ENCODE measurements at regions not wholly inside any gene's neighbourhood (a gene's known extent, or its start where the extent isn't known, plus 50 kb on each side); places are given as distances from the start of the nearest gene placed in this dataset.

DNA sequence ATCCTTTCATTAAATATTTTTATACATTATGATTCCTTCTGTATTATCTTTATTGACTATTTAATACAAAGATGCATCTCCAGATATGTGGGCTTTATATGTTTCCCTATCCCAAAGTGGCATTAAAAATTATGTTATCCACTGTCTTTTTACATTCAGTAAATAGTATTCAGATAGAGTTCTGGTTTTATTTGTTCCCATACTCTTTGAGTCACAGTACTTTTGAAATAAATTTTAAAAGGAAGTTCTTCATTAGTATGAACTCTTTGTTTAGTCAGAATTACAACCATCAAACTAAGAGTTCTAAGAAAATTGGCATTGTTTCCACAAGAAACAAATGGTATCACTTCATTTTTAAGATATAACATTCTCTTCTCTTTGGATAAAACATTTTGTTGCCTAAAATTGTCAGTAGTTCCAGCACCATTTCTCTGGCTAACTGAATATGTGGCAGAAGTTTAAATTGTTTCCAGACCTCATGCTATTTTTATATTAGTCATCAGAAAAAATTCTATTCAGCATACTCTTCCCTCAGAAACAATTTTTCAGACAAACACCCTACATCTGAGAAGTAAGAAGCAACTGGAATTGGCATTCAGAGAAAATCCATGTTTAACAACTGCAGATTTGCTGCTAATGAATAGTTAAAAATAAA lies 88.5 kb upstream of the COL5A2 start:
- no peak for DNase-seq

DNA sequence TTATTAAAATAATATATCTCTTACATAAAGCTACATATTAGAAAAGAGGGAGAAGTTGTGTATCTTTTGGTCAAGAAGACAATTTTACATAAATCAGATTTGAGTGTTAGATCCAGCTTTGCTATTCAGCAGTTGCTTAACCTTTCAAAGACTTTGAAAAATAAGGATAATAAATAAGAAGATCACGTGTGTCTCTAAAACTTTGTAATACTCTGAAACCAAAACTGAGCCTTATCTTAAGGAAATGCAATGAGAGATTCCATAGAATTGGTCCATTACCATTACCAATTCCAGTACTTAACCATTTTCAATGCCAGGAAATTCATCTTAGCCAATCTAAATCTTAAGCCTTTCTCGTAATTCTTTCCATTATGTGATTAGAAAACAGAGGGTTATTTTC lies 89.2 kb upstream of the COL5A2 start:
- DNase-seq: no peak

DNA sequence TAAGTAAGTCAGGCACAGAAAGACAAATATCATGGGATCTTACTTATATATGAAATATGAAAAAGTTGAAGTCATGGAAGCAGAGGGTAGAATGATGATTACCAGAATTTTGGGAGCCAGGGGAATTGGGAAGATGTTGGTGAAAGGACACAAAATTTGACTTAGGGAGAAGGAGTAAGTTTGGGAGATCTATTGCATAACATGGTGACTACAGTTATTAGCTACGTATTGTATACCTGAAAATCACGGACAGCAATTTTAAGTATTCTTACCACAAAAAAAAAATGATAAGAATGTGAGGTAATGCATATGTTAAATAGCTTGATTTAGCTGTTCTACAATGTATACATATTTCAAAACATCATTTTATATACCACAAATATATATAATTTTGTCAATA lies 94.2 kb upstream of the COL5A2 start:
- DNase-seq: no peak

DNA sequence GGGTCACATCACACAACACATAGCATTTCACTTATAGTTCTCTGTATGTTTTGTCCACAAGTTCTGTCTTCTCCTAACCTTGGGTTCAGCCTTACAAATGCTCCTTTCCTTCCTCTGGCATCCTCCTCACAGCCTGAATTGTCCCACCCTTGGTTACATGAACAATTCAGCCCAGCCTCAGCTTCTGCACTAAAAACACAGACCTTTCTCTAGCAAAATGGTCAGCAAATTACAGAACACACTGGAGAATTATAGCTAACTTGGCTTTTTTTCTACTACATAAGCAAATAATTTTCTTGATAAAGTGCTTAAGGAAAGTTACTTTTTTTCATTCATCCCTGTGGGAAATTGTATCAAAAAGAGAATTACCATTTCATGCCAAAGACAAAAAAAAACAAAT lies 94.8 kb upstream of the COL5A2 start:
- no peak for DNase-seq

DNA sequence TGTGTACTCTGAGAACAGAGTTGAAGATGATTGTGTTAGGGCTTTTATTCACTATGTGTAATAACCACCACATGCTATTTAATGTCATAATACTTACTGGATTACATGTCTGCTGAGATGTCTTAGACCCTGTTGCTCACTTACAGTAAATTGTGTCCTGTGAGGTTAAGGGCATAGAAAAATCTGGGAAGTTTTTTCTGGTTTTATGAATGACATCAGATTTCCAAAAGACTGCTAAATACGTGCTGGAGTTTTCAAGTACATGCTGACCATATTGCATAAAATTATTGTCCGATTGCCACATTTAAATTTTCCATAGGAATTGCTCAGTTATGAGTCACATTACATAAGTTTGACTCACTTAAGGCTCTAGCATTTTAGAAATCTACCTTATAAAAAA lies 96.7 kb upstream of the COL5A2 start:
- no peak for DNase-seq

DNA sequence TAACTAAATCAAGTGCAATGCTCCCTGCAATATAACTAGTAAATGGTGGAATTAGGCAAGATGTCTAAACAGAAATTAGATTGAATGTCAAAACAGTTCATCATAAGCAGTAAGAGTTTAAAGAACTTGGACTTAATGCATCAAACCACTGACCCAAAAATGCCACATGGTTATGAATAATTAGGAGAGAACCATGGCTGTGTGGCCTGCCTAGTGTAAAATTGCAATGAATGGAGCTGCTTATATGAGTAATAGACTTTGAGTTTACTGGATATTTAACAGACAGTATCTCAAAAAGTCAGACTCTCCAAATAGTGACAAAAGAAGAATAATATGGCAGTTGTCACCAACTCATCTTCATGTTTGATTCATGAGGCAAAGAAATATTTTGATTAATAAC lies 101.6 kb upstream of the COL5A2 start:
- DNase-seq: no peak

DNA sequence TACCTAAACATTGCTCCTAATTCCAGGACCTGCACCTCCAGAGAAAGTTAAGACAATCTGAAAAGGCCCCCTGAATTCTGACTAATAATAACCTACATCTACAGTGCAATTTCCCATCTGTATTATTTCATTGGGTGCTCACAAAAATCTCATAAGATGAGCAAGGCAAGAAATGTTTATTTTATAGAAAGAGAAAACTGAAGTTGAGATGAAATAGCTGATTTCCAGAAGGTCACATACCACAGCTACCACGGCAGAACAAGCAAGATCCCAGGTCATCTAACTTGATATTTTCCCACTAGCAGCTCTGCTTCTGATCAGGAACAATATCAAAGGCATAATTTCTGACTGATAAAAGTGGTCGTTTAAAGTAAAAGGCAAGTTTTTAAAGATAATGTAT lies 105.8 kb upstream of the COL5A2 start:
- DNase-seq: no peak

DNA sequence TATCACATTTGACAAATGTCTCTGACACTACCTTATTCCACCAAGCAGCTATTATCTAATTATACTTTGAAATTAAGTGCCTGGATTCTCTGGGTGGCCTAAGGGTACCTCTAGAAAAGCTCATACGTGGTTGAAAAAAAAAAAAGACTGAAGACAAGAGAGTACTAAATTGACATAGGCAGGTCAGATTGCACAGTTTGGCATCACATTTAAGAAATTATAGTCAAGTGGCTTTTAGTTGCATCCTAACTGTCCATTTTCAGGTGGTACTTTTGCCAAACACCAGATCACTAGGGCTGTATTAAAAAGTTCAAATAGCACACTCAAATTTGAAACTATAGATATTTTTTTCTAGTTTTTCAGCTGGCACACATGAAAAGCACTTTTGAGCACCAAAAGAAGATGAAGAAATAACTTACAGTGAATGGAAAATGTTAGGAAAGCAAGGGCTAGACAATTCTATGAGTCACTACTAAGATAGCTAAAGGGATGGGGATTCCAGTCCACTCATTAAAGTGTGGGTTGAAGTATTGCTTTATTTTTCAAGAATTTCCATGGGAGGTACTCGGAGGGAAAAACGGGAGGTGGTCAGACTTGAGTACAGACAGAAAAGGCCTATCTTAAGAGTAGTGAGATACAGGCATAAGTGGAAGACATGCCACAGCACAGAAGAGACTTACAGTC lies 106.5 kb upstream of the COL5A2 start:
- no peak for DNase-seq

DNA sequence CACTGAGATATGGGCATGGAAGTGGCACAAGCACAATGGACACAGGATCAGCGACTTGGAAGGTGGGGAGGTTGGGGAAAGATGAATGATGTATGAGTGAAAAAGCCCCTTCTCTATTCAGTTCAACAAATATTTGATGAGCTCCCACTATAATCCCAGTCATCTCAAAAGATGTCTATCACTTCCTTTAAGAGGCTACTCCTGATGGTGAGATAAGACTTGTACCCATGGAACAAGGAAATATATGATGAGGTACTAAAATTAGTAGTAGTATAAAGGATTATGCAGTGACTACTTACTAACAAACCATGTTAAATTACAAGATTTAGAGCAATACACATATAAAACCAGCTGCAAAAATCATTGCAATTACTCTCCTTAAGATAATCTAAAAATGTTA lies 107.8 kb upstream of the COL5A2 start:
- DNase-seq: no peak

DNA sequence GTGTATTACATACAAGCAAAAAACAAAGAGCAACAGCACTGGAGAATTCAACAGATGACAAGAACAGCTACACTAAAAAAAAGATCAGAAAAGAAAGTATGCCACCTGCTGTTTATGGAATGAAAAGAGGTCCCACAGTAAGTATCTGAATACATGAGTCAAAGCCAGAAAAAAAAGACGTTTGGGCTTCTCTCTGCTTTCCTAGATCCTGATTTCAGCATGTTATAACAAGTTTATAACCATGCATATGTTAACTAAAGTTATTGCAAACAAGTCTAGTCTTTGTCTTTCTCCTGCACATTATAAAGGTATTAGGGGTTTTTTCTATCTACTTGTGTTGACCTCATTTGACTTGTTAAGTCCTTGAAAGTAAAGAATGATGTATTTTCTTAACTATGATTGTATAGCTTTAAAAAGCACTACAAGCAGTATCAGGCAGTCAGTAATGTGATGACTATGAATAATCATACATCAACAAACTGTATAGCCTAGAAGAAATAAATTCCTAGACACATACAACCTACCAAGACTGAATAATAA lies 108.5 kb upstream of the COL5A2 start:
- peak in 1 of 51 donors; percentile 10 for DNase-seq

DNA sequence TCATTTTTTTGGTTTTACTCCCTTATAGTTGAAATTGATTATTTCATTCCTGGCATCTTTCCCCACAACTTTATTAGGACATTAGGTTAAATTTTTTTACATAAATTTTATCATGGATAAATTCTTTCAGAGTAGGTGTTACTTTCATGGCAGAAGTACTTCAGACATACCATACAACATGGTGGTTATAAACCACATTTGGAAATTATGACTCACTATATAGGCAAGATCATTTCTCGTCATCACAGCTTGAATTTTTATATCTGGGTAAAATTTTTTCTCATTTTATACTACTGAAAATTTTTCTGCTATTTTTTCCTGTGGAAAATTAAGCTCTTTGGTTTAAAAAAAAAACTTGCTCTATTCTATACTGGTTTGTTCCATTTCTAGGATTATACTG lies 111.9 kb upstream of the COL5A2 start:
- DNase-seq: no peak

DNA sequence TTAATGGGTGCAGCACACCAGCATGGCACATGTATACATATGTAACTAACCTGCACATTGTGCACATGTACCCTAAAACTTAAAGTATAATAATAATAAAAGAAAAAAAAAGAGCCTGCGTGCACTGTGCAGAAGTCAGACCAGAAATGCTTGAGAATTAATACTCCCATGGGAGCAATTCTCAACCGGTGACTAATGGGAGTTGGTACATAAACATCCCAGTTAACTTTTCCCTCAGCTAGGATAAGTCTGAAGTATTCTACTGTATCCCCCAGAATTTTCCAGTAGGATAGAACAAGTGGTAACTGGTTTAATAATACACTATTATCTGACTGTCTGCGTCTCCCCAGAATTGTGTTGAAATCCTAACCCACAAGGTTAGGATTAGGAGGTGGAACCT lies 113.6 kb upstream of the COL5A2 start:
- DNase-seq: no peak

DNA sequence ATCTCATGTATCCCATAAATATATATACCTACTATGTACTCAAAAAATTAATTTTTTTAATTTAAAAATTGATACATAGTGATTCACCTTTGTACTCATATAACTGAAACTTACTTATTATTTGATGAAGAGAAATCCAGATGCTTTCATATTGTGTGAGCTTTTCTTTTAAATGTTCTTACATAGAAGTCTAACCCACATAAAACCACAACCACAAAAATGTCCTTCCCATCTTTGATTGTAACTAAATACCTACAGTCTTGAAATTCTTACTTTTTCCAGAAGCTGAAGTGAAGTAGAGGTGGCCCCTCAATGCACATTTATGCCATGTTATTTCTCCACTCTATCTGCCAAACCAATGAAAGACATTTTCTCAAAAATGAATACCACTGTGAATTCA lies 117.9 kb upstream of the COL5A2 start:
- no peak for DNase-seq

DNA sequence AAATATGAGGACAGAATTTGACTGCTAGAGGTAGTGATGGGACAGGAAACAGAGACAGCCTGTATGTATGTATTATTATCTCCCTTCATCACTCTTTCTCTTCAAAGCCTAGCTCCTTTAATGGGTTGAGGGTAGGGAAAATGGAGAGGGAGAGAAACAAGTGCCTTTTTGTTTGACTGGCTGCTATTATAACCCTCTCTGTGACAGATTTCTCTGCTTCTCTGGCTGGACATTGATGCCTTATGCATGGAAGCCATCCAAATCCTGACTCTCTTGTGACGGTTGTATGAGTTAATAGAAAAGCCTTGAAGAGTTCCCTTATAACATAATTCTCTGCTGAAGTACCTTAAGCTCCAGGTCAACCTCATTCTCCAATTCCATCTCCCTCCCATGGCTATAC lies 118.5 kb upstream of the COL5A2 start:
- no peak for DNase-seq

DNA sequence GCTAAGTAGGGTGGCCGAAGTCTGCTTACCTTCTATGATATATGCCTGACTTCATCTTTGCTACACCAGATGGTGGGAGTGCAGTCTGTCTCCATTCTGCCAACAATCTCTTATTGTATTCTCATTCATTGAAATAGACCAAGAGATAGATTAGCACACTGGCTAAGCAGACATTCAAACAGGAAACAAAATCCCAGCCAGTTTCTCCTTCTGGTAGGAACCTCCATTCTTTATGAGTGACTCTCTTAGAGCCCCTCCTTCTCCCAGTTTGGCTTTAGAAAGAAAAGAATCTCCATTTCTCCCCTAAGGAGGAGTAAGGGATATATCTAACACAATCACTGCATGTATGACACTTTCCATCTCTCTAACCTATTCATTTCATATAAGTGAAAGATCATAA lies 118.9 kb upstream of the COL5A2 start:
- DNase-seq: no peak

DNA sequence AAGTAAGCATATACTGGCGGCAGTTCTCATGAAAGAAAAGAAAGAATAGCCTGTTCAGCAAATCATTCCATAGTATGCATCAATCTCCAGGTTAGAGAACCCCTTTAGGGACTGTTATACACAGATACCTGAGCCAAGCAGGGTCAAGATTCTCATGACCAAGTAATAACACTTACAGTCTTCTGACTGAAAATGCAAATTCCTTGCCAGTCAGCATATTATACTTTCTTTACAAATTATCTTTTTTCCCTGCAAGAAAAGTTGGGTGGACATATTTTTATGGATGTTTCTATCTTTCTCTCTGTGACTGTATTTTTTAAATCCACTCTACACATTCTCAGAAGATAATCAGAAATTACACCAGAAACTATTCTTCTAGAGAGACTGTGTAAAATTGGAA lies 120.4 kb upstream of the COL5A2 start:
- no peak for DNase-seq

DNA sequence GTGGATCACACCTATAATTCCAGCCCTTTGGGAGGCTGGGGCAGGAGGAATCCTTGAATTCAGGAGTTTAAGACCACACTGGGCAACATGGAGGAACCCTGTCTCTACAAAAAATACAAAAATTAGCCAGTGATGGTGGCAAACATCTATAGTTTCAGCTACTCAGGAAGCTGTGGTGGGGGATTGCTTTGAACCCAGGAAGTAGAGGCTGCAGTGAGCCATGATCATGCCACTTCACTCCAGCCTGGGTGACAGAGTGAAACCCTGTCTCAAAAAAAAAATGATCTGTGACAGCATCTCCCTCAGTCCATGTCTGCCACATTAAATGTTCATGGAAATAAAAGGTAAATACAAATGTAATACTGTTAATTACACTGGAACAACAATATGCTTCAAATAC lies 121.4 kb upstream of the COL5A2 start:
- DNase-seq: no peak

DNA sequence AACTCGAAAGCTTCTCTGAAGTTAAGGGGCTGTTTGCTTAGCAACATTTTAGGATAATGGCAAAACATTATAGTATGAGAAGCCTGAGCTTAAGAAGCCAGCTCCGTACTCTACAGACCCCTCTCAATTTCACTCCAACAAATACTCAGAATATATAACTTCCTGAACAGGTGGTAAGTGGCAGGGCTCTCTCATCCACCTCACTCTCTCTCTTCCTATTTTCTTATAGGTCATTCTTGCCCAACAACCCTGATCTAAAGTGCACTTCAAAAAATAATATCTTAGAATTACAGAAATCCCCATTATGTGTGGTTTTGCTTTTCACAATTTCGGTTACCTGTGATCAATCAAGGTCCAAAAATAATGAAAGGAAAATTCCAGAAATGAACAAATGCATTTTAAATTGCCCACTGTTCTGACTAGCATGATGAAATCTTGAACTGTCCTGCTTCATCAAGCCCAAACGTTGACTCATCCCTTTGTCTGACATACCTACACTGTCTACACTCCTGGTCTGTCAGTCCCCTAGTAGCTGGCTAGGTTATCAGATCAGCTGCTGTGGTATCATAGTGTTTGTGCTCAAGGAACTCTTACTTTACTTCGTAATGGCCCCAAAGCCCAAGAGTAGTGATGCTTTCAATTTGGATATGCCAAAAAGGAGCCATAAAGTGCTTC lies 122.8 kb upstream of the COL5A2 start:
- DNase-seq: no peak

DNA sequence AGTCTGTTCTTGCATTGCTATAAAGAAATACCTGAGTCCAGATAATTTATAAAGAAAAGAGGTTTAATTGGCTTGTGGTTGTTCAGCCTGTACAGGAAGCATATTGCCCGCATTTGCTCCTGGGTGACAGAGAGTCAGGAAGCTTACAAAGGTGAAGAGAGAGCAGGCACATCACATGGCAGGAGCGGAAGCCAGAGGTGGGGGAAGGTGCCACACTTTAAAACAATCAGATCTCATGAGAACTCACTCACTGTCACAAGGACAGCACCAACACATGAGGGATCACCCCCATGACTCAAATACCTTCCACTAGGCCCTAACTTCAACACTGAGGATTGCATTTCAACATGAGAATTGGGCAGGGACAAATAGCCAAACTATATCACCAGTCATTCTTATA lies 124.8 kb upstream of the COL5A2 start:
- no peak for DNase-seq

DNA sequence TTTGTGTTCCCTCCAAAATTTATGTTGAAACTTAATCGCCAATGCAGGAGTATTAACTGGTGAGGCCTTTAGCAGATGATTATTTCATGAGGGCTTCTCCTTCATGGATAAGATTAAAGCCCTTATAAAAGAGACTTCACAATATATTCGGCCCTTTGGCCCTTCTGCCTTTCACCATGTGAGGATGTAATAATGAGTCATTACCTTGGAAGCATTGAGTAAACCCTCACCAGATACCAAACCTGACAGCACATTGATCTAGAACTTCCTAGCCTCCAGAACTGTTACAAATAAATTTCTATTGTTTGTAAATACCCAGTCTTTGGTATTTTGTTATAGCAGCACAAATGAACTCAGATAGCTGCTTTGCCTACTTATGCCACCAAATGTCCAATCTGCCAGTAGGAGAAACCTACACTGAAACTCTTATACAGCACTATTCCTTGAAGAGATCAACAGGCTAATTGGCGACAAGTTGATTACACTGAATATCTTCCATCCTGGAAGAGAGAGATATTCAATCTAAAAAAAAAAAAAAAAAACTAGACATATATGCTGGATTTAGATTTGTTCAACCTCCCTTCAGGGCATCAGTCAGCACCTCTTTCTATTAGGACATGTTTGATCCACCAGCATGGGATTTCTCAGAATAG lies 125.9 kb upstream of the COL5A2 start:
- DNase-seq: no peak

DNA sequence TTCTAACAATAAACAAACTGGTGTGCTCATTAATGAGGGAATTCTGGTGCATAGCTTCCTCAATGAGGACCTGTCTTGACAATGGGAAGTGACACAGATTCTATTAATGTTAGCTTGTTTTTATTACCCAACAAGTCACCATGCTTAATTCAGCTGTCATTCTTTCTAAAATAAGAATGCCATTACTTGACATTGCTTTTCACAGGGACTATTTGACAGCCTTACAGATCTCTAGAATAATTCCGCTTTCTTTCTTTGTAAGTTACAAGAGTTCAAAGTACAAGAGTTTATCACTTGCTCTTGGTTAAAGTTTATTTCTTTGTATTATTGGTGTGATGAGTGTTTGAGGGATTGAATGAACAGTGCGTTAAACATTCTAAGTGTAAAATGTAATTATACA lies 127.0 kb upstream of the COL5A2 start:
- no peak for DNase-seq

DNA sequence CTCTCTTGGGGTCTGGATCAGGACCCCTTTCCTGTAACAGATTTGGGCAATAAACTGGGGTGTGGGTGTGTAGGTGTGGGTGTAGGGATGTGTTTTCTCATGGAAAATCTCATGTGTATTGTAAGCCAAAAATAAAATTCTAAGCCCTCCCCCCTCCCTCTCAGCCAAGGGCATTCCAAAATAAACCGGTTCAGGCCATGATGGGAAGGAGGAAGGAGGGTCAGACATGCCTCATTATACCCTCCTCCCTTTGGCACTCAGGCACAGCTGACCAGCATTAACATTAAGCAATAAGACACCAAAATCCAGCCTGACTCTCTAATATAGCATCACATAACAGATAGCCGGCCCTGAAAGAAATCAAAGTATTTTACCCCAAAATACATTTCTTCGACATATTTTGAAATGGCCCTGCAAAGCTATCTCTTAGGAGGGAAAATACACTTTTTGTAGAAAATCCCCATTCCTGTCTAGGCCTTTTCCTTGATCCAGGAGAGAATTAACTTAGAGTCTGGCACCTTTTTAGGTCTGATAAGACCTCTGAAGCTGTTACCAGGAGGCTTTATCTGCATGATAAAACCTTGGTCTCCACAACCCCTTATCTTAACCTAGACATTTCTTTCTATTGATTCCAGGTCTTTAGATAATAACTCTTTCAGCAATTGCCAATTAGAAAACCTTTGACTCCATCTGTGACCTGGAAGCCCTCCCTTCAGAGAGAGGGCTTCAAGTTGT lies 128.7 kb upstream of the COL5A2 start:
- DNase-seq: no peak
